ENCODE measurements at regions not wholly inside any gene's neighbourhood (a gene's known extent, or its start where the extent isn't known, plus 50 kb on each side); places are given as distances from the start of the nearest gene placed in this dataset.
A peak's percentile ranks its signal among the peaks of the same experiment; 100 is the strongest.

GRCh38 chr12:61860451-61860850 lies 399.8 kb upstream of the USP15 start:
- DNase-seq, result no peak

GRCh38 chr12:61862986-61863385 lies 397.2 kb upstream of the USP15 start:
- no peak for DNase-seq

GRCh38 chr12:61863811-61864210 lies 396.4 kb upstream of the USP15 start:
- DNase-seq, result no peak

DNA sequence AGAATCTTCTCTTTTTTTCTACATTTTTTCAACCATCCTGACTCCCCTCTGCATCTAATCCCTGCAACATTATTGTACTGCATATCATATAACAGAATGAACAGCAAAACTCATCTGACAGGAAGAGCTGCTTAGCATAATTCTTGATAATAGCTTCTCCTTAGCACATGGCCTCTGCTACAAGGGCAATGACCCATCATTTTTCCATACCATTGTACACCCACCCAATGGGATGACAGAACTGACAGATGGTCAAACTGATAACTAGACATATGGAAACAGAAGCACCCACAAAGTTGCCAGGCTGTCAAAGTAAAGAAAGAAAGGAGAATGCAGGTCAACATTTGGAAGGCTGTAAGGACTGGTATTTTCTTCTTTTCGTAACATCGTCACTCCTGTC lies 390.4 kb upstream of the USP15 start:
- DNase-seq, result peak; percentile 73

DNA sequence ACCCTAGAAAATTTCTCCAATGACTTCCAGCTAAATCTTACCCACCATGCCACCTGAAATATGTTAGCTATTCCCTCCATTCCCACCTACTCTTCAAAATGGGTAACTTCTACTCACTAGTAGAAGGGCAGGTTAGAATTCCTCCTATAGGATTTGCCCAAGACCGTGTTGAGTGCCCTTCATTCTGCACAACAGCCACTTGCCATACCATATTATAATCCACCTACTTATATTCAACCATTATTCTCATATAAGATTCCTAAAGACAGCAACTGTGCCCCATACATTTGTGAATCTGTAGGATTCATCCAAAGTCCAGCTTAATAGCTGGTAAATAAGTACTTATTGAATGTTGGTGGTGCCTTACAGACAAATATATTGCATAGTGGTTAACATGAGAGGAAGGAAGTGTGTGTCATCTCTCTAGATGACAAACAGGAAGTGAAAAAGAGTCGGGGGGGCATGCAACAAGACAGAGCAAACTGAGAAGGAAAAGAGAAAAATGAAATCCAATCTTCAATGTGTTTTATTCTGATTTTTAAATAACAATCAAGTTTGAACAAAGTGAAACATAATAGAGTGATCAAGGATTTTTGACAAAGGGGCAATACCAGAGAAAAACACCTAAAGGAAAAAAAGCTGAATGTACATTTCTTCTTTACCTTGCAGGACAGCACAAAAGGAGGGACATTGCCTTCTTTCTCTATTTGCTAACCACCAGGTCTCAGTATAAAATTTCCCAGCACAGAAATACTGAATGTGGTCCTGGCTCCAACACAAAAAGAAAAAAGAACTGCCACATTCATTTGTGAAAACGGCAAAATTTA lies 389.3 kb upstream of the USP15 start:
- peak; percentile 51 for DNase-seq

GRCh38 chr12:61871485-61871810 lies 388.8 kb upstream of the USP15 start:
- no peak for DNase-seq

GRCh38 chr12:61879229-61879628 lies 381.0 kb upstream of the USP15 start:
- no peak for DNase-seq

- DNase-seq, result no peak
Measured at GRCh38 chr12:61880186-61880585, 380.0 kb upstream of the USP15 start.

DNA sequence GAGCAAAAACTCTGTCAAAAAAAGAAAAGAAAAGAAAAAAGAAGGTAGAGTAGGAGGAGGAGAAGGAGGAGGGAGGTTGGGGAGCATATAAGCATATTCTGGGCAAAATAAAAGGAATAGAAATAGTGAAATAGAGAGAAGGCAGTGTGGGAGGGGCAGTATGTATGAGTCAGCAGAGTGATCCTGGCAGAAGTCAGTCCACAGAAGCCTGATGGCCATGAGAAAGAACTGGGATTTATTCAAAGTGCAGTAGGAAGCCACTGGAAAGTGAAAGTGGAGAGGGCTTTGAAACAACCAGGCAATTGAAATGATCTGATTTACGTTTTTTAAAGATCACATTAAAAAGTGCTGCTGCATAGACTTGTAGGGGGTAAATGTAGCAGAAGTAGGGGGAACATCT lies 368.6 kb upstream of the USP15 start:
- DNase-seq, result no peak

- no peak for DNase-seq
Measured at GRCh38 chr12:61894168-61894567, 366.0 kb upstream of the USP15 start.

DNA sequence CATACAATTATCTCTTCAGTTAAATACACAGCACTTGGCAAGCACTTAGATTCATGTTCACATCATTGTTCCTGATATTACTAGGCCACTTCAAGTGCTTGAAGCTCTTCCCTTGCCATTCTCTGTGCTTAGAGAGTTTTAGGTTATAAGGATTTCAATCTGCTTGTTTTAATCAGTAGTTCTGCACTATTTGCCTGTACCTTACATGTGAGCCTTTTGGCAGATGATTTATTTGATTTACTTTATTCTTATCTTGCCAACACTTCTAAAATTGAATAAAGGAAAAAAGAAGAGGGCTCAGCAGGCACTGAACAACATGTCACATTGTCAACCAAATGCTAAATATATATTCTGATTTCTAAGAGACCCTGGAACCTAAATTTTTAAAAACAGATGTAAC lies 363.8 kb upstream of the USP15 start:
- no peak for DNase-seq

- DNase-seq, result no peak
Measured at GRCh38 chr12:61902403-61902802, 357.8 kb upstream of the USP15 start.

GRCh38 chr12:61911113-61911512 lies 349.1 kb upstream of the USP15 start:
- no peak for DNase-seq

- no peak for DNase-seq
Measured at GRCh38 chr12:61915420-61915819, 344.8 kb upstream of the USP15 start.

DNA sequence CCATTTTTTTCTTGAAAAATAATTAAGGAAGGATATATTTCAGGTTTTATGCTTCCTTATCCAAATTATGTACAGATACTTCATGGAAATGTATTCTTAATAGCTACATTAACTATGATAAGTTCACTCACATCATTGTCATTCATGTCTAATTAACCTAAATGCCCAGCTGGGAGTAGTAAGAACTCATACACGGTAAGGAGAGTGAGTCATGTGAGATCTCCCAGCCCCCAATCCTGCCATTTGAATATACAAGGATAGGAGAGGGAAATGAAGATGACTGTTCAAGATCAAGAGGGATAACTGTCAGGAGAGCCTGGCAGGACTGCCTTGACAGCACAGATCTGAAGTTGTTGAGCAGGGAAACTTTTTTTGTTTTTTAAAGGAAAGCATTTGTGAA lies 343.4 kb upstream of the USP15 start:
- no peak for DNase-seq

GRCh38 chr12:61919686-61920085 lies 340.5 kb upstream of the USP15 start:
- no peak for DNase-seq

GRCh38 chr12:61920230-61920629 lies 340.0 kb upstream of the USP15 start:
- DNase-seq, result no peak

DNA sequence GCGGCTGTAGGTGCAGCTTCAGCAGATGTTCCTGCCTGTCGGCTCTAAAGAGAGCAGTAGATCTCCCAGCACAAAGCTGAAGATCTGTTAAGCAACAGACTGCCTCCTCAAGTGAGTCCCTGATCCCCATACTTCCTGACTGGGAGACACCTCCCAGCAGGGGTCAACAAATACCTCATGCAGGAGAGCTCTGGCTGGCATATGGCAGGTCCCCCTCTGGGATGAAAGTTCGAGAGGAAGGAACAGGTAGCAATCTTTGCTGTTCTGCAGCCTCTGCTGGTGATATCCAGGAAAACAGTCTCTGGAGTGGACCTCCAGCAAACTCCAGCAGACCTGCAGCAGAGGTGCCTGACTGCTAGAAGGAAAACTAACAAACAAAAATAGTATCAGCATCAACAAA lies 337.1 kb upstream of the USP15 start:
- no peak for DNase-seq

DNA sequence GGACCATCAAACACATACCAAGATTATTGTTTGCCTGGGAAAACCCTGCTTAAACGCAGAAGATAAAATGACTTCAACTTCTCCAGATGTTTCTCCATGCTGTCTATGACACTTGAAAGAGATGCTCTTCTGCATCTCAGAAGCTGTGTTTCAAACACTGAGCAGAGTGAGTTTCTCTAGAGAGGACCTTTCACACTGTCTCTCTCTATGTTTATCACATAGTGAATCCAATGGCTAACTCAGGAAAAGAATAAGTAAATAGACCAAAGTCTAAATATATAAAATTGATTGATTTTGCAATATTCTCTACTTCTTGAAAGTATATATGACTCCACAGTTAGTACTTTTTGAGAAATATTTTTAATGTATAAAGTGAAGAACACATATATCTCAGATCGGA lies 325.6 kb upstream of the USP15 start:
- no peak for DNase-seq

- no peak for DNase-seq
Measured at GRCh38 chr12:61939977-61940376, 320.2 kb upstream of the USP15 start.

GRCh38 chr12:61956545-61956944 lies 303.7 kb upstream of the USP15 start:
- DNase-seq, result no peak

GRCh38 chr12:61974461-61974860 lies 285.7 kb upstream of the USP15 start:
- no peak for DNase-seq

GRCh38 chr12:61985830-61986229 lies 274.4 kb upstream of the USP15 start:
- DNase-seq, result no peak

DNA sequence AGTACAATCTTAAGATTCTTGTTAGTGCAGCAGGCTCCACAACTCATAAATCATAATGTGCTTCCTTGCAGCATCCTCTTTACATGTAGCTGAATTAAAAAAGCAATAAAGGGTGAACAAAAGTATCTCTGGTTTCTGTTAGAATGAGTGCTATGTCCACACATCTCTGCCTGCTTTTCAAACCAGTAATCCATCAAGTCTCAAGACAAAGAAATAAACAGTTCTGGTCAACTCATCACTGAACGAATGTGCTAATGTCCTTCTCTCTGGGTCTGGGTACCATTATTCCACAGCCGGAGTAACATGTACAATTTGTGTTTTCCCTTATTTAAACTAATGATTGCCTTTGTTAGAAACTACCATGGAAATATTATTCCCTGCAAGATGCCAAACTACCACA lies 273.0 kb upstream of the USP15 start:
- DNase-seq, result no peak

DNA sequence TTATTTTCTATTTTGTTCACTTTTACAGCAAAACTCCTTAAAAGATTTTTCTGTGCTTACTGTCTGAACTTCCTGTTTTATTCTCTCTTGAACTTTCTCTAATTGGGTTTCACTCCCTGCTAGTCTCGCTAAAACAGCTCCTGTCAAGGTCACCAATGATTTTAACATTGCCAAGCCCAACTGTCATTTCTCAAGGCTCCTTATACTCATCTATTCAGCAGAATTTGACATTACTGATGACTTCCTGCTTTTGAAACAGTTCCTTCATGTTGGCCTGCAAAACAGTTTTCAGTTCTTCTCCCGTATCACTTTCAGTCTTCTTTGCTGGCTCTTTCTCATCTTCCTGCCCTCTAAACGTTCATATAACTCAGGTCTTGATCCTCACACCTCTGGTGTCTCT lies 268.5 kb upstream of the USP15 start:
- peak; percentile 30 for DNase-seq
